ENCODE measurements at regions not wholly inside any gene's neighbourhood (a gene's known extent, or its start where the extent isn't known, plus 50 kb on each side); places are given as distances from the start of the nearest gene placed in this dataset.
"Not testable (repeated sequence)": the region's sequence is repeated elsewhere in the genome, so short reads cannot be mapped to it uniquely, and the experiment has no call there.

- TF ChIP-seq, protein P1, sequence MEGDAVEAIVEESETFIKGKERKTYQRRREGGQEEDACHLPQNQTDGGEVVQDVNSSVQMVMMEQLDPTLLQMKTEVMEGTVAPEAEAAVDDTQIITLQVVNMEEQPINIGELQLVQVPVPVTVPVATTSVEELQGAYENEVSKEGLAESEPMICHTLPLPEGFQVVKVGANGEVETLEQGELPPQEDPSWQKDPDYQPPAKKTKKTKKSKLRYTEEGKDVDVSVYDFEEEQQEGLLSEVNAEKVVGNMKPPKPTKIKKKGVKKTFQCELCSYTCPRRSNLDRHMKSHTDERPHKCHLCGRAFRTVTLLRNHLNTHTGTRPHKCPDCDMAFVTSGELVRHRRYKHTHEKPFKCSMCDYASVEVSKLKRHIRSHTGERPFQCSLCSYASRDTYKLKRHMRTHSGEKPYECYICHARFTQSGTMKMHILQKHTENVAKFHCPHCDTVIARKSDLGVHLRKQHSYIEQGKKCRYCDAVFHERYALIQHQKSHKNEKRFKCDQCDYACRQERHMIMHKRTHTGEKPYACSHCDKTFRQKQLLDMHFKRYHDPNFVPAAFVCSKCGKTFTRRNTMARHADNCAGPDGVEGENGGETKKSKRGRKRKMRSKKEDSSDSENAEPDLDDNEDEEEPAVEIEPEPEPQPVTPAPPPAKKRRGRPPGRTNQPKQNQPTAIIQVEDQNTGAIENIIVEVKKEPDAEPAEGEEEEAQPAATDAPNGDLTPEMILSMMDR (IDR thresholded peaks at IDR 0.05): no peak
- Mint-ChIP-seq H3K4me3 (no peak overlapping the region), H3K27me3 (ENCODE audit: low read depth in 2 of 2) (no peaks in the 10 kb centered on the region), H3K9me3 (peaks cover 11 to 12% of the 10 kb centered on the region in 2 donors), H3K27ac (no peak overlapping the region), H3K4me1 (no peaks in the 10 kb centered on the region), H3K36me3 (no peaks in the 10 kb centered on the region)
- ATAC-seq (no peak), DNase-seq (no peak)
- Histone ChIP-seq H3K4me1 (ENCODE audit: control insufficient read depth, insufficient read depth, low read length) (no peaks in the 10 kb centered on the region), H3K27me3 (ENCODE audit: control insufficient read depth, insufficient read depth, low read length) (no peaks in the 10 kb centered on the region), H3K27ac (ENCODE audit: low read length) (no peak overlapping the region), H3K4me3 (ENCODE audit: low read length) (no peak overlapping the region), H3K9me3 (ENCODE audit: control insufficient read depth, insufficient read depth, low read length) (no peaks in the 10 kb centered on the region), H3K36me3 (ENCODE audit: control insufficient read depth, insufficient read depth, low read length) (no peaks in the 10 kb centered on the region)
- 97% methylated on average over 3 of the region's 4 CpGs for WGBS (ENCODE audit: insufficient coverage)
- intact Hi-C loops (cut with micrococcal nuclease): no loop called here
These were observed 403.5 kb upstream of the MIR17HG start for GRCh38 chr13:90943946-90944345.

DNA sequence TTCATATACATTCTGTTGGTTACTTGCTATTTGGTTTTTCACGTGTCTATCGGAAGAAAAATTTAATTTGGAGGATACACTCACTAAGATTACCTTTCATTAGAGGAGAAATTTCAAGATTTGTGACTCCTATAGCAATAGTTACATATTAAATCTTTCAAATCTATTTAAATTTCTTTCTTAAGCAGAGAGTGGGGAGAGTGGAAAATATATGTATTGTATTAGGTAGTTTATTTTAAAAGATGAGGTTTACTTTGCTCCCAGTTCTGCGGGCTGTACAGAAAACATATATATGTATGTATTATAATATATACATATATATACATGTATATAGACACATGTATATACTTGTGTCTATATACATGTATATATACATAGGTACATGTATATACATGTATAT, 402.3 kb upstream of the MIR17HG start:
- ATAC-seq: not testable (repeated sequence)

GRCh38 chr13:90946125-90946524, 401.4 kb upstream of the MIR17HG start:
- WGBS (ENCODE audit: insufficient coverage): no CpG with 5 or more reads among the region's 5 CpGs
- H3K4me3 ChIP-seq (ENCODE audit: low read length); H3K27me3 ChIP-seq (ENCODE audit: control insufficient read depth, insufficient read depth, low read length); H3K27ac Mint-ChIP-seq; H3K4me1 ChIP-seq (ENCODE audit: control insufficient read depth, insufficient read depth, low read length); H3K9me3 ChIP-seq (ENCODE audit: control insufficient read depth, insufficient read depth, low read length); H3K36me3 ChIP-seq (ENCODE audit: control insufficient read depth, insufficient read depth, low read length); H3K4me1 Mint-ChIP-seq; DNase-seq; ATAC-seq; H3K27me3 Mint-ChIP-seq (ENCODE audit: low read depth in 2 of 2); H3K36me3 Mint-ChIP-seq; H3K4me3 Mint-ChIP-seq; H3K9me3 Mint-ChIP-seq; intact Hi-C loops (cut with micrococcal nuclease); H3K27ac ChIP-seq (ENCODE audit: low read length): not testable (repeated sequence)

More for the DNA sequence above, 402.3 kb upstream of the MIR17HG start:
- H3K4me1 Mint-ChIP-seq; H3K4me1 ChIP-seq (ENCODE audit: control insufficient read depth, insufficient read depth, low read length); H3K36me3 Mint-ChIP-seq; H3K4me3 Mint-ChIP-seq; H3K27ac Mint-ChIP-seq; DNase-seq; H3K27me3 ChIP-seq (ENCODE audit: control insufficient read depth, insufficient read depth, low read length); H3K27ac ChIP-seq (ENCODE audit: low read length); H3K4me3 ChIP-seq (ENCODE audit: low read length); intact Hi-C loops (cut with micrococcal nuclease); H3K27me3 Mint-ChIP-seq (ENCODE audit: low read depth in 2 of 2); H3K36me3 ChIP-seq (ENCODE audit: control insufficient read depth, insufficient read depth, low read length); H3K9me3 ChIP-seq (ENCODE audit: control insufficient read depth, insufficient read depth, low read length): not testable (repeated sequence)
- peaks cover 9 to 15% of the 10 kb centered on the region in 2 donors for H3K9me3 Mint-ChIP-seq
- no CpG with 5 or more reads among the region's 3 CpGs for WGBS (ENCODE audit: insufficient coverage)

DNA sequence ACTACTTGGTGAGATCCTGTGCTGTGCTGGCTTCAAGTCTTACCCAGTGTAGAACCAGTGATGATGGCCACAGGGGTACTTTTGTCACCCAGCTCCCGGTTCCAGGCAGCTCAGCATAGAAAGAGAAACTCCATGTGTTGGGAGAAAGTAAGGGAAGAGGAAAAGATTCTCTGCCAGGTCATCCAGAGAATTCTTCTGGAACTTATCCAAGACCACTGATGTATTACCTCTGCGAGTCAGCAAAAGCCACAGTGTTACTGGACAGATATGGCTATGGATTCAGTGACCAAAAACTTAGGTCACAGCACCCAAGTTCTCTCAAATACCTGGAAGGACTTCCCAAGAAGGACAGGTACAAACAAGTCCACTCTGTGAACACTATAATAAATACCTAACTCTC, 399.5 kb upstream of the MIR17HG start:
- intact Hi-C loops (cut with micrococcal nuclease): no loop called here
- no peaks in the 10 kb centered on the region for H3K36me3 Mint-ChIP-seq
- peaks cover 5 to 6% of the 10 kb centered on the region in 2 donors for H3K9me3 Mint-ChIP-seq
- no peak overlapping the region for H3K4me3 ChIP-seq (ENCODE audit: low read length)
- H3K27ac Mint-ChIP-seq: no peak overlapping the region
- no peaks in the 10 kb centered on the region for H3K4me1 ChIP-seq (ENCODE audit: control insufficient read depth, insufficient read depth, low read length)
- H3K27ac ChIP-seq (ENCODE audit: low read length): no peak overlapping the region
- H3K27me3 Mint-ChIP-seq (ENCODE audit: low read depth in 2 of 2): no peaks in the 10 kb centered on the region
- DNase-seq (no peak), ATAC-seq (no peak)
- no peak overlapping the region for H3K4me3 Mint-ChIP-seq
- H3K27me3 ChIP-seq (ENCODE audit: control insufficient read depth, insufficient read depth, low read length): no peaks in the 10 kb centered on the region
- H3K4me1 Mint-ChIP-seq: no peaks in the 10 kb centered on the region
- TF ChIP-seq, protein P1 (IDR thresholded peaks at IDR 0.05): no peak
- no peaks in the 10 kb centered on the region for H3K36me3 ChIP-seq (ENCODE audit: control insufficient read depth, insufficient read depth, low read length)
- 86% methylated on average over 2 of the region's 2 CpGs for WGBS (ENCODE audit: insufficient coverage)
- H3K9me3 ChIP-seq (ENCODE audit: control insufficient read depth, insufficient read depth, low read length): no peaks in the 10 kb centered on the region

DNA sequence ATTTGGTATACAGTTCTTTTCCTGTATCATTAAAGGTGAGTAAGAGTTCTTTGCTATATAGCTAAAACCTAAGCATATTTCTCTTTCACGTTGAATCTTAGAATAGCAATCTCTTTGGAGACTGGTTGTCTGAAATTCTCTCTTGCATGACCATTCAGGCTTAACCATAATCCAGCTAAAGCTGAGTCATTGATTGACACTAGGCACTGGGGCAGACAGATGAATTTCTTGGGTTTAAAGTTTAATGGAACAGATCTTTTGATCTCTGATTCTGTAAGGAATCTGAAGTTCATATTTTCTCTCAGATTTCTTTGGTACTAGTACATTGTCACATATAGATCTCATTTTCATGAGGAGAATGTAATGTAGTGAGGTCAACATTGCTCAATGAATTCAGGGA, 397.3 kb upstream of the MIR17HG start:
- TF ChIP-seq, protein P1 (IDR thresholded peaks at IDR 0.05): no peak
- Mint-ChIP-seq H3K4me3 (no peak overlapping the region), H3K4me1 (no peaks in the 10 kb centered on the region), H3K9me3 (peaks cover 3 to 12% of the 10 kb centered on the region in 2 donors), H3K27ac (no peak overlapping the region), H3K27me3 (ENCODE audit: low read depth in 2 of 2) (no peaks in the 10 kb centered on the region), H3K36me3 (peaks cover 7% of the 10 kb centered on the region)
- no peak for ATAC-seq
- intact Hi-C loops (cut with micrococcal nuclease): no loop called here
- DNase-seq: no peak
- H3K27me3 ChIP-seq (ENCODE audit: control insufficient read depth, insufficient read depth, low read length): no peaks in the 10 kb centered on the region
- no peak overlapping the region for H3K27ac ChIP-seq (ENCODE audit: low read length)
- H3K9me3 ChIP-seq (ENCODE audit: control insufficient read depth, insufficient read depth, low read length): no peaks in the 10 kb centered on the region
- H3K4me3 ChIP-seq (ENCODE audit: low read length): no peak overlapping the region
- no peaks in the 10 kb centered on the region for H3K36me3 ChIP-seq (ENCODE audit: control insufficient read depth, insufficient read depth, low read length)
- WGBS (ENCODE audit: insufficient coverage): 100% methylated on average over 1 of the region's 1 CpG
- no peaks in the 10 kb centered on the region for H3K4me1 ChIP-seq (ENCODE audit: control insufficient read depth, insufficient read depth, low read length)
